Stomach (tissue), 8 donors: ENCODE measurements at regions not wholly inside any gene's neighbourhood (a gene's known extent, or its start where the extent isn't known, plus 50 kb on each side); places are given as distances from the start of the nearest gene placed in this dataset.

Source experiments
- DNase-seq, 2 donors: peaks; one replicate each; pipeline versions ENCODE4 v3.0.0 to v3.0.0-alpha.2; 2013 to 2019
- H3K27ac ChIP-seq, 5 donors: fragments of 200-600 bp in 4 of 5; sonication (generic) in 4 of 5; one replicate each; pipeline ENCODE4 v1.5.1; 2013 to 2019; ENCODE audit warnings: mild to moderate bottlenecking in 1 of 5, moderate library complexity in 1 of 5
- H3K27me3 ChIP-seq, 3 donors: fragments of 200-600 bp; sonication (generic); one replicate each; pipeline ENCODE4 v1.5.1; 2017 to 2019; ENCODE audit warnings: mixed run types in 1 of 3
- H3K36me3 ChIP-seq, 4 donors: fragments of 200-600 bp; sonication (generic); 1 replicate in 3 of 4; 2 replicates in 1 of 4; pipeline ENCODE4 v1.5.1; 2016 to 2019
- H3K4me1 ChIP-seq, 4 donors: fragments of 200-600 bp; sonication (generic); one replicate each; pipeline ENCODE4 v1.5.1; 2016 to 2019
- H3K4me3 ChIP-seq, 4 donors: fragments of 200-600 bp; sonication (generic) in 3 of 4; one replicate each; pipeline ENCODE4 v1.5.1; 2016 to 2019; ENCODE audit warnings: mild to moderate bottlenecking in 1 of 4
- H3K9me3 ChIP-seq, 4 donors: fragments of 200-600 bp; sonication (generic); one replicate each; pipeline ENCODE4 v1.5.1; 2016 to 2019
- EP300 ChIP-seq: sonication (generic); formaldehyde crosslinking; IDR thresholded peaks from one replicate; pipeline ENCODE4 v1.6.1; 2017; ENCODE audit warnings: antibody characterized with exemption
- POLR2A ChIP-seq, 4 donors: fragments of 450-650 bp; IDR thresholded peaks; one replicate each; pipeline ENCODE4 v1.6.1; 2016; ENCODE audit warnings: antibody characterized with exemption in 4 of 4, control low read depth in 2 of 4, mild to moderate bottlenecking in 1 of 4, moderate library complexity in 1 of 4
- POLR2AphosphoS5 ChIP-seq, 3 donors: sonication (generic); formaldehyde crosslinking; IDR thresholded peaks; one replicate each; pipeline ENCODE4 v1.6.1; 2016; ENCODE audit warnings: antibody characterized with exemption in 3 of 3
- WGBS, 5 donors: extraction: QIAGEN DNeasy Blood & Tissue Kit in 3 of 5; methylation state at CpG; one replicate each; pipeline versions ENCODE4 v1.1.5 to v1.1.7; 2013 to 2018; 5-methylcytosine and 5-hydroxymethylcytosine counted together
- intact Hi-C: fragments of 100-400 bp; cut with DNase I; formaldehyde crosslinking; loops from one replicate; pipeline ENCODE4 v1.15.1; 2023; ENCODE audit warnings: low total_unique reads
- TF ChIP-seq, protein P1 (sequence below), 7 experiments: fragments of 450-650 bp in 4 of 7; fragments of 200-600 bp in 3 of 7; sonication (generic) in 3 of 7; IDR thresholded peaks; one replicate each; pipeline ENCODE4 v1.5.1; 2016 to 2019; ENCODE audit warnings: antibody characterized with exemption in 7 of 7, control low read depth in 2 of 7, mild to moderate bottlenecking in 1 of 7
- donor health status: healthy with polysubstance abuse.
- donor health status: Bipolar disorder and iron deficiency.
- donor health status: healthy.

GRCh38 chr5:61609840-61610677 lies 278.0 kb downstream of the ZSWIM6 start:
- TF ChIP-seq, protein P1, sequence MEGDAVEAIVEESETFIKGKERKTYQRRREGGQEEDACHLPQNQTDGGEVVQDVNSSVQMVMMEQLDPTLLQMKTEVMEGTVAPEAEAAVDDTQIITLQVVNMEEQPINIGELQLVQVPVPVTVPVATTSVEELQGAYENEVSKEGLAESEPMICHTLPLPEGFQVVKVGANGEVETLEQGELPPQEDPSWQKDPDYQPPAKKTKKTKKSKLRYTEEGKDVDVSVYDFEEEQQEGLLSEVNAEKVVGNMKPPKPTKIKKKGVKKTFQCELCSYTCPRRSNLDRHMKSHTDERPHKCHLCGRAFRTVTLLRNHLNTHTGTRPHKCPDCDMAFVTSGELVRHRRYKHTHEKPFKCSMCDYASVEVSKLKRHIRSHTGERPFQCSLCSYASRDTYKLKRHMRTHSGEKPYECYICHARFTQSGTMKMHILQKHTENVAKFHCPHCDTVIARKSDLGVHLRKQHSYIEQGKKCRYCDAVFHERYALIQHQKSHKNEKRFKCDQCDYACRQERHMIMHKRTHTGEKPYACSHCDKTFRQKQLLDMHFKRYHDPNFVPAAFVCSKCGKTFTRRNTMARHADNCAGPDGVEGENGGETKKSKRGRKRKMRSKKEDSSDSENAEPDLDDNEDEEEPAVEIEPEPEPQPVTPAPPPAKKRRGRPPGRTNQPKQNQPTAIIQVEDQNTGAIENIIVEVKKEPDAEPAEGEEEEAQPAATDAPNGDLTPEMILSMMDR (IDR thresholded peaks at IDR 0.05): no peak
- no peak for TF ChIP-seq POLR2A (IDR thresholded peaks at IDR 0.05)
- TF ChIP-seq POLR2AphosphoS5 (IDR thresholded peaks at IDR 0.05): no peak
- TF ChIP-seq EP300: no peak
- H3K36me3 ChIP-seq: no peaks in the 10 kb centered on the region
- 75 to 86% (median 80%) methylated on average over 9 of the region's 9 CpGs for WGBS, 5 donors
- no peaks in the 10 kb centered on the region for H3K4me1 ChIP-seq
- no peak overlapping the region for H3K27ac ChIP-seq
- H3K4me3 ChIP-seq: no peak overlapping the region
- intact Hi-C loops: no loop called here
- H3K9me3 ChIP-seq: no peaks in the 10 kb centered on the region
- H3K27me3 ChIP-seq: no peaks in the 10 kb centered on the region
- DNase-seq: no peak

DNA sequence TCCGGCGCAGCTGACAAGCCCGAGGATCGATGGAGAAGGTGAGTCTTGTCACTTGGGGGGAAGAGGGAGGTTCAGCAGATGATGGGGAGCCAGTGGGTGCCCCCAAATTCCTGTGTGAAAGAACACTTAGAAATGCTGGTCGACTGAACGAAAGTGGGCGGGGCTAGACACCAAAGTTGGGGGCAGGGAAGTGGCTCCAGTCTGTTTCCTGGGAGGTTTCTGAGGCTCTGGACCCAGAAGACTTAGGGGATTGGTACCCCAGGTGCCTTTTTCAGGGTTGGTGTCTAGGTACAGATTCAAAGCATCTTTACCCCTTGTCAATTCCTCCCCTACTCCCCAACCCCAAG lies 278.6 kb downstream of the ZSWIM6 start:
- Histone ChIP-seq H3K36me3 (no peaks in the 10 kb centered on the region), H3K27ac (no peak overlapping the region), H3K4me3 (no peak overlapping the region), H3K4me1 (no peaks in the 10 kb centered on the region), H3K9me3 (no peaks in the 10 kb centered on the region), H3K27me3 (no peaks in the 10 kb centered on the region)
- WGBS, 5 donors: 77 to 87% (median 85%) methylated on average over 7 of the region's 7 CpGs
- intact Hi-C loops: no loop called here
- TF ChIP-seq, protein P1 (IDR thresholded peaks at IDR 0.05): no peak
- no peak for DNase-seq

DNA sequence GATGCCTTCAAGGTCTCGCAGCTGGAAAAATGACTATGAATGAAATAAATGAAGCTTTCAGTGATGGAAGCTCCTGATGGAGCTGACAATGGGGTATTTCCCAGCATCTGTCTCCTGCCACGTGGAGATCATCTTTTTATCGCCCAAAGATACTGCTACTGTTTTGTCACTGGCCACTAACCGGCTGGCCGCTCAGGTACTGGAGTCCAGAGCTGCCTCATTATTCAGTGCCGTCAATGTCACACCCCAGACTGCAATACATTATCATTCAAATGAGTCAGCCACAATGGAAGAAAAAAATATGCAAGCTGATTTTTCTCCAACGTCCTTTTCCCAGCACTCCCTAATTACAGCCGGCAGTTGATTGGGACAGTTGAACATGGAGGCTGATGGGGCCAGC lies 280.4 kb downstream of the ZSWIM6 start:
- intact Hi-C loops: no loop called here
- no peaks in the 10 kb centered on the region for H3K9me3 ChIP-seq
- no peak overlapping the region for H3K27ac ChIP-seq
- H3K4me1 ChIP-seq: no peaks in the 10 kb centered on the region
- 69 to 76% (median 70%) methylated on average over 8 of the region's 8 CpGs for WGBS, 5 donors
- DNase-seq: no peak
- TF ChIP-seq POLR2A (IDR thresholded peaks at IDR 0.05) (no peak), POLR2AphosphoS5 (IDR thresholded peaks at IDR 0.05) (no peak), EP300 (no peak)
- TF ChIP-seq, protein P1 (IDR thresholded peaks at IDR 0.05): no peak
- no peak overlapping the region for H3K4me3 ChIP-seq
- H3K36me3 ChIP-seq: no peaks in the 10 kb centered on the region
- H3K27me3 ChIP-seq: no peaks in the 10 kb centered on the region

- Histone ChIP-seq H3K9me3 (no peaks in the 10 kb centered on the region), H3K4me3 (no peak overlapping the region), H3K4me1 (no peaks in the 10 kb centered on the region), H3K27ac (no peak overlapping the region), H3K36me3 (no peaks in the 10 kb centered on the region), H3K27me3 (no peaks in the 10 kb centered on the region)
- 33 to 72% (median 56%) methylated on average over 6 of the region's 6 CpGs for WGBS, 5 donors
- intact Hi-C loops: no loop called here
- no peak for TF ChIP-seq POLR2A (IDR thresholded peaks at IDR 0.05)
- TF ChIP-seq, protein P1 (IDR thresholded peaks at IDR 0.05): no peak
- no peak for TF ChIP-seq POLR2AphosphoS5 (IDR thresholded peaks at IDR 0.05)
- TF ChIP-seq EP300: no peak
- no peak for DNase-seq
These were observed 281.6 kb downstream of the ZSWIM6 start for GRCh38 chr5:61613679-61614078.
